ENCODE measurements at regions not wholly inside any gene's neighbourhood (a gene's known extent, or its start where the extent isn't known, plus 50 kb on each side); places are given as distances from the start of the nearest gene placed in this dataset.

DNA sequence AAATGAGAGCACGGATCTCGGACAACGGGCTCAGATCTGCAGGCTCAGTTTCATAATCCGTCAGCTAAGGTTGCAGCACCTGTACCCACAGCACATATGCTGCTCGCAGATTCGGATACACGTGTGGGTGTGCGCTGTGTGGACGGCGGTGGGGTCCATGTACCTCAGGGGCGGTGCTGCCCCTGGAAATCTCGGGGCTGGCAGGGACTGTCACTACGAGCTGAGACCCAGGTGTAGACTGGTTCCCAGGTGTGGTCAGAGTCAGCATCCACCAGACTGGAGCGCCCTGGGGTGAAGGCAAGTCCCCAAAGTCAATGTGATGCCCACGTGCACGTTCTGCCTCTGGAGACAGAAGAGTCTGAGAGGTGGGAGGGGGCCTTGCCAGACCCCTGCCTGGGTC lies 989.3 kb downstream of the BRD1 start:
- TF ChIP-seq, protein P1, sequence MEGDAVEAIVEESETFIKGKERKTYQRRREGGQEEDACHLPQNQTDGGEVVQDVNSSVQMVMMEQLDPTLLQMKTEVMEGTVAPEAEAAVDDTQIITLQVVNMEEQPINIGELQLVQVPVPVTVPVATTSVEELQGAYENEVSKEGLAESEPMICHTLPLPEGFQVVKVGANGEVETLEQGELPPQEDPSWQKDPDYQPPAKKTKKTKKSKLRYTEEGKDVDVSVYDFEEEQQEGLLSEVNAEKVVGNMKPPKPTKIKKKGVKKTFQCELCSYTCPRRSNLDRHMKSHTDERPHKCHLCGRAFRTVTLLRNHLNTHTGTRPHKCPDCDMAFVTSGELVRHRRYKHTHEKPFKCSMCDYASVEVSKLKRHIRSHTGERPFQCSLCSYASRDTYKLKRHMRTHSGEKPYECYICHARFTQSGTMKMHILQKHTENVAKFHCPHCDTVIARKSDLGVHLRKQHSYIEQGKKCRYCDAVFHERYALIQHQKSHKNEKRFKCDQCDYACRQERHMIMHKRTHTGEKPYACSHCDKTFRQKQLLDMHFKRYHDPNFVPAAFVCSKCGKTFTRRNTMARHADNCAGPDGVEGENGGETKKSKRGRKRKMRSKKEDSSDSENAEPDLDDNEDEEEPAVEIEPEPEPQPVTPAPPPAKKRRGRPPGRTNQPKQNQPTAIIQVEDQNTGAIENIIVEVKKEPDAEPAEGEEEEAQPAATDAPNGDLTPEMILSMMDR (IDR thresholded peaks at IDR 0.05), result no peak
- TF ChIP-seq, protein P2, sequence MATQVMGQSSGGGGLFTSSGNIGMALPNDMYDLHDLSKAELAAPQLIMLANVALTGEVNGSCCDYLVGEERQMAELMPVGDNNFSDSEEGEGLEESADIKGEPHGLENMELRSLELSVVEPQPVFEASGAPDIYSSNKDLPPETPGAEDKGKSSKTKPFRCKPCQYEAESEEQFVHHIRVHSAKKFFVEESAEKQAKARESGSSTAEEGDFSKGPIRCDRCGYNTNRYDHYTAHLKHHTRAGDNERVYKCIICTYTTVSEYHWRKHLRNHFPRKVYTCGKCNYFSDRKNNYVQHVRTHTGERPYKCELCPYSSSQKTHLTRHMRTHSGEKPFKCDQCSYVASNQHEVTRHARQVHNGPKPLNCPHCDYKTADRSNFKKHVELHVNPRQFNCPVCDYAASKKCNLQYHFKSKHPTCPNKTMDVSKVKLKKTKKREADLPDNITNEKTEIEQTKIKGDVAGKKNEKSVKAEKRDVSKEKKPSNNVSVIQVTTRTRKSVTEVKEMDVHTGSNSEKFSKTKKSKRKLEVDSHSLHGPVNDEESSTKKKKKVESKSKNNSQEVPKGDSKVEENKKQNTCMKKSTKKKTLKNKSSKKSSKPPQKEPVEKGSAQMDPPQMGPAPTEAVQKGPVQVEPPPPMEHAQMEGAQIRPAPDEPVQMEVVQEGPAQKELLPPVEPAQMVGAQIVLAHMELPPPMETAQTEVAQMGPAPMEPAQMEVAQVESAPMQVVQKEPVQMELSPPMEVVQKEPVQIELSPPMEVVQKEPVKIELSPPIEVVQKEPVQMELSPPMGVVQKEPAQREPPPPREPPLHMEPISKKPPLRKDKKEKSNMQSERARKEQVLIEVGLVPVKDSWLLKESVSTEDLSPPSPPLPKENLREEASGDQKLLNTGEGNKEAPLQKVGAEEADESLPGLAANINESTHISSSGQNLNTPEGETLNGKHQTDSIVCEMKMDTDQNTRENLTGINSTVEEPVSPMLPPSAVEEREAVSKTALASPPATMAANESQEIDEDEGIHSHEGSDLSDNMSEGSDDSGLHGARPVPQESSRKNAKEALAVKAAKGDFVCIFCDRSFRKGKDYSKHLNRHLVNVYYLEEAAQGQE (IDR thresholded peaks at IDR 0.05; ENCODE audit: insufficient read depth in 1 of 2, low read depth in 2 of 2, low read length in 1 of 2), result no peak
- no peak for TF ChIP-seq TCF7L2 (IDR thresholded peaks at IDR 0.05; ENCODE audit: low read depth, low read length)
- TF ChIP-seq POLR2AphosphoS5 (IDR thresholded peaks at IDR 0.05; ENCODE audit: low read depth, low read length), result no peak

Measured in Panc1 (cell line).